Upper lobe of left lung (tissue), 4 donors: ENCODE measurements at regions not wholly inside any gene's neighbourhood (a gene's known extent, or its start where the extent isn't known, plus 50 kb on each side); places are given as distances from the start of the nearest gene placed in this dataset.

Source experiments
- EP300 ChIP-seq, 4 donors: sonication (generic); formaldehyde crosslinking; IDR thresholded peaks; one replicate each; pipeline ENCODE4 v1.5.1; 2017; ENCODE audit warnings: antibody characterized with exemption in 4 of 4, control low read depth in 2 of 4
- POLR2A ChIP-seq, 4 donors: fragments of 450-650 bp; IDR thresholded peaks; one replicate each; pipeline ENCODE4 v1.5.1; 2016 to 2017; ENCODE audit warnings: antibody characterized with exemption in 4 of 4, mild to moderate bottlenecking in 2 of 4
- POLR2AphosphoS5 ChIP-seq, 2 donors: sonication (generic); formaldehyde crosslinking; IDR thresholded peaks; one replicate each; pipeline ENCODE4 v1.5.1; 2017; ENCODE audit warnings: antibody characterized with exemption in 2 of 2
- TF ChIP-seq, protein P1 (sequence below), 6 experiments: fragments of 450-650 bp in 4 of 6; fragments of 200-600 bp in 2 of 6; sonication (generic) in 2 of 6; IDR thresholded peaks; one replicate each; pipeline ENCODE4 v1.5.1; 2016 to 2019; ENCODE audit warnings: antibody characterized with exemption in 6 of 6

- TF ChIP-seq, protein P1, sequence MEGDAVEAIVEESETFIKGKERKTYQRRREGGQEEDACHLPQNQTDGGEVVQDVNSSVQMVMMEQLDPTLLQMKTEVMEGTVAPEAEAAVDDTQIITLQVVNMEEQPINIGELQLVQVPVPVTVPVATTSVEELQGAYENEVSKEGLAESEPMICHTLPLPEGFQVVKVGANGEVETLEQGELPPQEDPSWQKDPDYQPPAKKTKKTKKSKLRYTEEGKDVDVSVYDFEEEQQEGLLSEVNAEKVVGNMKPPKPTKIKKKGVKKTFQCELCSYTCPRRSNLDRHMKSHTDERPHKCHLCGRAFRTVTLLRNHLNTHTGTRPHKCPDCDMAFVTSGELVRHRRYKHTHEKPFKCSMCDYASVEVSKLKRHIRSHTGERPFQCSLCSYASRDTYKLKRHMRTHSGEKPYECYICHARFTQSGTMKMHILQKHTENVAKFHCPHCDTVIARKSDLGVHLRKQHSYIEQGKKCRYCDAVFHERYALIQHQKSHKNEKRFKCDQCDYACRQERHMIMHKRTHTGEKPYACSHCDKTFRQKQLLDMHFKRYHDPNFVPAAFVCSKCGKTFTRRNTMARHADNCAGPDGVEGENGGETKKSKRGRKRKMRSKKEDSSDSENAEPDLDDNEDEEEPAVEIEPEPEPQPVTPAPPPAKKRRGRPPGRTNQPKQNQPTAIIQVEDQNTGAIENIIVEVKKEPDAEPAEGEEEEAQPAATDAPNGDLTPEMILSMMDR (IDR thresholded peaks at IDR 0.05) = no peak
- TF ChIP-seq EP300 (IDR thresholded peaks at IDR 0.05) = no peak
- no peak for TF ChIP-seq POLR2A (IDR thresholded peaks at IDR 0.05)
- no peak for TF ChIP-seq POLR2AphosphoS5 (IDR thresholded peaks at IDR 0.05)
These were observed 1278.1 kb downstream of the AACS start for GRCh38 chr12:126343321-126343720.
